GM12872 (cell line): ENCODE measurements at regions not wholly inside any gene's neighbourhood (a gene's known extent, or its start where the extent isn't known, plus 50 kb on each side); places are given as distances from the start of the nearest gene placed in this dataset.

Experiments used
- CTCF ChIP-seq: IDR thresholded peaks from 3 replicates; pipeline ENCODE4 v1.5.1; 2011; ENCODE audit warnings: low read depth, mild to moderate bottlenecking, low read length, moderate library complexity; ENCODE audit not compliant: insufficient read depth

GRCh38 chr11:92449222-92449621, 224.6 kb downstream of the FAT3 start:
- TF ChIP-seq CTCF = no peak

- TF ChIP-seq CTCF = no peak
Measured at GRCh38 chr11:92449780-92450179, 225.2 kb downstream of the FAT3 start.

DNA sequence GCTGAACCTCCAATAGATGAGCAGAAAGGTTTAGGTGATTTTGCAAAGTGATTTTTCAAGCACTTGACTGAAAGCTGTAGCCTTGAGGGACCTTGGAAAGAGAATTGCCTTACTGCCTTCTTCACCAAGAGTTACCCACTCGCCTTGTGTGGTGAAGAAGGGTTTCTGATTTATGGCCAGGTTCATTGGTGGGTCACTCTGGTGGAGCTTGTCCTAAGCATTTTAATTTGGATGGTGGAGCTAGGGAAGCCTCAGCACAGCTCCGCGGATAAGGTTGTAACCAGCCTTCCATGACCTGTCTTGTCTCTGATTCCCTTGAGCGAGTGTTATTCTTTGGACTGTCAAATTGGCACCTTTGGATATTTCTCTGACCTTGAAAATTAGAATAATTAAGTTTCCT, 226.4 kb downstream of the FAT3 start:
- TF ChIP-seq CTCF = no peak

- no peak for TF ChIP-seq CTCF
Measured at GRCh38 chr11:92453055-92453454, 228.4 kb downstream of the FAT3 start.

GRCh38 chr11:92455210-92455790, 230.7 kb downstream of the FAT3 start:
- no peak for TF ChIP-seq CTCF

DNA sequence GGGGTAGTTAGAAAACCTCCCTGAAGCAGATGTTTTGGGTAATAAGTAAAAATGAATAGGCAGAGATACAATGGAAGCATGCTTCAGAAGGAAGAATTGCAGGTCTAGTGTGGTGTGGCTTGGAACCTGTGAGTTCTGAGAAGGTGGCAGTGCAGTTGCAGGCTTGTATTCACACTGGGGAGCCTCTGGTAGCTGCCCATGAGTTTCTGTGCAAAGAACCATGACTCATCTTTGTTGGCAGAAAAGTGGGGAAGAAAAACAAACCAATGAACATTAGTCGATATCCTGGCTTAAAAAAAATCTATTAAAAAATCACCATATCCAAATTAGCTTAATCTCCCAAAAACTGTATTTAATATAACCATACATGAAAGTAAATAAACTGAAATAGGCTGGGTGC, 232.6 kb downstream of the FAT3 start:
- no peak for TF ChIP-seq CTCF

DNA sequence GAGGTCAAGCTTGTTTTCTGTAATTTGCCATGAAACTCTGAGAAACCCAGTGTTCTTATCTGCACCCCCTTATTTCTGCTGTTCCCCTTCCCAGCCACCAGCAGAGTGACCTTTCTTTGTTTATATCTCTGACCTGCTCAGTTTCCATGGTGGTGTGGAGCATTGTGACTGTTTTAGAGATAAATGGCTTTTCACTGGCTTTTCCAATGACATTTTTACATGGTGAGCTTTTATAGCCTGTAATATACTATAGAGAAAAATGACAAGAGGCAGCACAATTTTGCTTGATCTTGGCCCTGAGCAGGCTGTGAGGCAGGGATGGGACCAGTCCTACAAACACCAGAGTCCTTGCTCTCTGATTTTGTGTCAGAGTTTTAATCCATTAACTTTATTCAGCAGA, 233.9 kb downstream of the FAT3 start:
- no peak for TF ChIP-seq CTCF
